GM19239 (cell line): ENCODE measurements at regions not wholly inside any gene's neighbourhood (a gene's known extent, or its start where the extent isn't known, plus 50 kb on each side); places are given as distances from the start of the nearest gene placed in this dataset.
"Not testable (repeated sequence)": the region's sequence is repeated elsewhere in the genome, so short reads cannot be mapped to it uniquely, and the experiment has no call there.

Source experiments
- DNase-seq: peaks from one replicate; pipeline ENCODE4 v3.0.0; 2011; ENCODE audit warnings: low spot score; ENCODE audit not compliant: insufficient read length
- FAIRE-seq: peaks from 2 replicates; lab custom pipeline; 2011; peaks lifted over from hg19 to GRCh38; lab: Jason Lieb, UNC

GRCh38 chr6:159422041-159422984 lies 253.1 kb downstream of the FNDC1 start:
- no peak for DNase-seq
- FAIRE-seq = no peak

GRCh38 chr6:159421586-159421985 lies 252.4 kb downstream of the FNDC1 start:
- no peak for FAIRE-seq
- no peak for DNase-seq

- no peak for FAIRE-seq
- DNase-seq = no peak
Observed at GRCh38 chr6:159418997-159419396, 249.8 kb downstream of the FNDC1 start.

- FAIRE-seq = no peak
Observed at GRCh38 chr6:159416891-159417560, 247.8 kb downstream of the FNDC1 start.

GRCh38 chr6:159415540-159415939 lies 246.3 kb downstream of the FNDC1 start:
- DNase-seq (no peak), FAIRE-seq (no peak)

More at GRCh38 chr6:159416891-159417560, 247.8 kb downstream of the FNDC1 start:
- no peak for DNase-seq

- DNase-seq (no peak), FAIRE-seq (no peak)
Observed at GRCh38 chr6:159414711-159415110, 245.5 kb downstream of the FNDC1 start.

- not testable (repeated sequence) for DNase-seq, FAIRE-seq
Observed at GRCh38 chr6:159407211-159407780, 238.1 kb downstream of the FNDC1 start.

GRCh38 chr6:159404296-159404695 lies 235.1 kb downstream of the FNDC1 start:
- FAIRE-seq = no peak
- no peak for DNase-seq

GRCh38 chr6:159400826-159401225 lies 231.6 kb downstream of the FNDC1 start:
- DNase-seq = no peak
- FAIRE-seq = no peak

GRCh38 chr6:159399751-159400221 lies 230.6 kb downstream of the FNDC1 start:
- no peak for FAIRE-seq
- no peak for DNase-seq

- FAIRE-seq (no peak), DNase-seq (no peak)
Observed at GRCh38 chr6:159398633-159399032, 229.4 kb downstream of the FNDC1 start.

GRCh38 chr6:159397753-159398152 lies 228.6 kb downstream of the FNDC1 start:
- FAIRE-seq = no peak

GRCh38 chr6:159395609-159396008 lies 226.4 kb downstream of the FNDC1 start:
- DNase-seq = no peak
- FAIRE-seq = no peak

More at GRCh38 chr6:159397753-159398152, 228.6 kb downstream of the FNDC1 start:
- no peak for DNase-seq

- DNase-seq, FAIRE-seq: not testable (repeated sequence)
Observed at GRCh38 chr6:159392695-159393094, 223.5 kb downstream of the FNDC1 start.

- no peak for DNase-seq
- FAIRE-seq = no peak
Observed at GRCh38 chr6:159390381-159390780, 221.2 kb downstream of the FNDC1 start.

GRCh38 chr6:159389695-159390094 lies 220.5 kb downstream of the FNDC1 start:
- no peak for FAIRE-seq
- no peak for DNase-seq

GRCh38 chr6:159380114-159380513 lies 210.9 kb downstream of the FNDC1 start:
- DNase-seq = no peak
- no peak for FAIRE-seq

GRCh38 chr6:159378411-159379328 lies 209.5 kb downstream of the FNDC1 start:
- DNase-seq (no peak), FAIRE-seq (no peak)

GRCh38 chr6:159376516-159377158 lies 207.4 kb downstream of the FNDC1 start:
- FAIRE-seq (no peak), DNase-seq (no peak)
